ENCODE measurements at regions not wholly inside any gene's neighbourhood (a gene's known extent, or its start where the extent isn't known, plus 50 kb on each side); places are given as distances from the start of the nearest gene placed in this dataset.
"Not testable (repeated sequence)": the region's sequence is repeated elsewhere in the genome, so short reads cannot be mapped to it uniquely, and the experiment has no call there.

DNA sequence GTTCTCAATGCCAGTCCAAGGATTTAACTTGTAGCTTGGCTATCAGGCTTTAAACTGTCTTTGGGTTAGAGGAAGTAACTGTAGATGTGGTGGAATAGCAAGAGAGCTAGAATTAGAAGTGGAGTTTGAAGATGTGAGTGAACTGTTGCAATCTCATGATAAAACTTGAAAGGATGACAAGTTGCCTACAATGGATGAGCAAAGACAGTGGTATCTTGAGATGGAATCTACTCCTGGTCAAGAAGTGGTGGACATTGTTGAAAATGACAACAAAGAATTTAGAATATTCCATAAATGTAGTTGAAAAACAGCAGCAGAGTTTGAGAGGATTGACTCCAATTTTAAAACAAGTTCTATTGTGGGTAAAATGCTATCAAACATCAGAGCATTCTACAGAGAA lies 199.0 kb downstream of the DUSP6 start:
- DNase-seq (ENCODE audit: low spot score), result no peak
- ChIA-PET CTCF (ENCODE audit: unreplicated experiment) (no interaction called here), POLR2A (no interaction called here)
- Histone ChIP-seq H2AFZ (ENCODE audit: low read length) (no peak overlapping the region), H3K79me2 (ENCODE audit: insufficient read depth, low read depth, low read length) (no peaks in the 10 kb centered on the region), H3K4me3 (ENCODE audit: low read depth, low read length, poor library complexity, severe bottlenecking) (no peak overlapping the region), H3K4me2 (ENCODE audit: low read length) (no peak overlapping the region), H3K36me3 (ENCODE audit: insufficient read depth, low read length) (no peaks in the 10 kb centered on the region), H3K9me2 (ENCODE audit: insufficient read depth, low read length) (no peaks in the 10 kb centered on the region), H4K20me1 (ENCODE audit: insufficient read depth, low read length) (no peaks in the 10 kb centered on the region), H3K4me1 (ENCODE audit: insufficient read depth, low read length, poor library complexity, severe bottlenecking) (no peaks in the 10 kb centered on the region), H3K27ac (ENCODE audit: low read depth, low read length, poor library complexity, severe bottlenecking) (no peak overlapping the region), H3K9me3 (ENCODE audit: low read length) (no peaks in the 10 kb centered on the region)
- BruUV-seq (replicated peaks), result no TSS peak
- intact Hi-C loops (cut with micrococcal nuclease; ENCODE audit: unreplicated experiment), result no loop called here
- TF ChIP-seq, protein P1, sequence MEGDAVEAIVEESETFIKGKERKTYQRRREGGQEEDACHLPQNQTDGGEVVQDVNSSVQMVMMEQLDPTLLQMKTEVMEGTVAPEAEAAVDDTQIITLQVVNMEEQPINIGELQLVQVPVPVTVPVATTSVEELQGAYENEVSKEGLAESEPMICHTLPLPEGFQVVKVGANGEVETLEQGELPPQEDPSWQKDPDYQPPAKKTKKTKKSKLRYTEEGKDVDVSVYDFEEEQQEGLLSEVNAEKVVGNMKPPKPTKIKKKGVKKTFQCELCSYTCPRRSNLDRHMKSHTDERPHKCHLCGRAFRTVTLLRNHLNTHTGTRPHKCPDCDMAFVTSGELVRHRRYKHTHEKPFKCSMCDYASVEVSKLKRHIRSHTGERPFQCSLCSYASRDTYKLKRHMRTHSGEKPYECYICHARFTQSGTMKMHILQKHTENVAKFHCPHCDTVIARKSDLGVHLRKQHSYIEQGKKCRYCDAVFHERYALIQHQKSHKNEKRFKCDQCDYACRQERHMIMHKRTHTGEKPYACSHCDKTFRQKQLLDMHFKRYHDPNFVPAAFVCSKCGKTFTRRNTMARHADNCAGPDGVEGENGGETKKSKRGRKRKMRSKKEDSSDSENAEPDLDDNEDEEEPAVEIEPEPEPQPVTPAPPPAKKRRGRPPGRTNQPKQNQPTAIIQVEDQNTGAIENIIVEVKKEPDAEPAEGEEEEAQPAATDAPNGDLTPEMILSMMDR (conservative IDR thresholded peaks at IDR 0.05; ENCODE audit: low read length), result no peak
- no peak for TF ChIP-seq EZH2phosphoT487 (IDR thresholded peaks at IDR 0.05; ENCODE audit: borderline replicate concordance, low read depth, low read length)

DNA sequence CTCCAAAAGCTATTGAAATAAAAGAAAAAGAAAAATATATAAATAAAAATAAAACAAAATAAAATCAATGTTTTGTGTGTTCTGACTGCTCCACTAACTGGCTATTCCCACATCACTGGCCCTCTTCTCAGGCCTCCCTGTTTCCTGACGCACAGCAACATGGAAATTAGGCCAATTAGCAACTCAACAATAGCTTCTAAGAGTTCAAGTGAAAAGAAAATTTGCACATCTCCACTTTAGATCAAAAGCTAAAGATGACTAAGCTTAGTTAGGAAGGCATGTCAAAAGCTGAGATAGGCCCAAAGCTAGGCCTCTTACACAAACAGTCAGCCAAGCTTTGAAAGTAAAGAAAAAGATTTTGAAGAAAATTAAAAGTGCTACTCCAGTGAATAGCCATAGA lies 200.8 kb downstream of the DUSP6 start:
- H3K79me2 ChIP-seq (ENCODE audit: insufficient read depth, low read depth, low read length), result no peaks in the 10 kb centered on the region
- no peak overlapping the region for H3K4me2 ChIP-seq (ENCODE audit: low read length)
- ChIA-PET POLR2A (interaction anchor here (0.6 to 2.2 kb wide), 5 partner anchors 9 to 183 kb away, joined by 3 to 5 read pairs (median 4); no protein-coding TSS in a partner anchor), CTCF (ENCODE audit: unreplicated experiment) (interaction anchor here (0.9 kb wide), 1 partner anchor 16 kb away, joined by 3 read pairs; no protein-coding TSS in a partner anchor)
- no peaks in the 10 kb centered on the region for H3K4me1 ChIP-seq (ENCODE audit: insufficient read depth, low read length, poor library complexity, severe bottlenecking)
- H3K27ac ChIP-seq (ENCODE audit: low read depth, low read length, poor library complexity, severe bottlenecking), result no peak overlapping the region
- no peaks in the 10 kb centered on the region for H3K9me2 ChIP-seq (ENCODE audit: insufficient read depth, low read length)
- no peak overlapping the region for H2AFZ ChIP-seq (ENCODE audit: low read length)
- no peak for DNase-seq (ENCODE audit: low spot score)
- no peaks in the 10 kb centered on the region for H3K9me3 ChIP-seq (ENCODE audit: low read length)
- TF ChIP-seq EZH2phosphoT487 (IDR thresholded peaks at IDR 0.05; ENCODE audit: borderline replicate concordance, low read depth, low read length), result no peak
- TF ChIP-seq, protein P1 (conservative IDR thresholded peaks at IDR 0.05; ENCODE audit: low read length), result no peak
- no peaks in the 10 kb centered on the region for H3K36me3 ChIP-seq (ENCODE audit: insufficient read depth, low read length)
- no TSS peak for BruUV-seq (replicated peaks)
- H4K20me1 ChIP-seq (ENCODE audit: insufficient read depth, low read length), result no peaks in the 10 kb centered on the region
- H3K4me3 ChIP-seq (ENCODE audit: low read depth, low read length, poor library complexity, severe bottlenecking), result no peak overlapping the region
- intact Hi-C loops (cut with micrococcal nuclease; ENCODE audit: unreplicated experiment), result no loop called here

DNA sequence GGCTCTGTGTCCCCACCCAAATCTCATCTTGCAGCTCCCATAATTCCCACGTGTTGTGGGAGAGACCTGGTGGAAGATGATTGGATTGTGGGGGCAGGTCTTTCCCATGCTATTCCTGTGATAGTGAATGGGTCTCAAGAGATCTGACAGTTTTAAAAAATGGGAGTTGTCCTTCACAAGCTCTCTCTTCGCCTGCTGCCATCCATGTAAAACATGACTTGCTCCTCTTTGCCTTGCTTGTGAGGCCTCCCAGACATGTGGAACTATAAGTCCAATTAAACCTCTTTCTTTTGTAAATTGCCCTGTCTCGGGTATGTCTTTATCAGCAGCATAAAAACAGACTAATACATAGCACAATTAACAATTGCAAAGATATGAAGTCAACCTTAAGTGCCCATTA lies 201.5 kb downstream of the DUSP6 start:
- H3K4me1 ChIP-seq (ENCODE audit: insufficient read depth, low read length, poor library complexity, severe bottlenecking); CTCF ChIA-PET (ENCODE audit: unreplicated experiment); H3K36me3 ChIP-seq (ENCODE audit: insufficient read depth, low read length); BruUV-seq (replicated peaks); H3K4me2 ChIP-seq (ENCODE audit: low read length); H3K27ac ChIP-seq (ENCODE audit: low read depth, low read length, poor library complexity, severe bottlenecking); H3K4me3 ChIP-seq (ENCODE audit: low read depth, low read length, poor library complexity, severe bottlenecking); DNase-seq (ENCODE audit: low spot score); H2AFZ ChIP-seq (ENCODE audit: low read length); H3K9me2 ChIP-seq (ENCODE audit: insufficient read depth, low read length); H4K20me1 ChIP-seq (ENCODE audit: insufficient read depth, low read length); H3K79me2 ChIP-seq (ENCODE audit: insufficient read depth, low read depth, low read length); H3K9me3 ChIP-seq (ENCODE audit: low read length); intact Hi-C loops (cut with micrococcal nuclease; ENCODE audit: unreplicated experiment): not testable (repeated sequence)
- POLR2A ChIA-PET, result interaction anchor here (2.2 kb wide), 1 partner anchor 23 kb away, joined by 5 read pairs; no protein-coding TSS in a partner anchor
